Left ventricle myocardium inferior (tissue), 1 donor: ENCODE measurements at regions not wholly inside any gene's neighbourhood (a gene's known extent, or its start where the extent isn't known, plus 50 kb on each side); places are given as distances from the start of the nearest gene placed in this dataset.
"Not testable (repeated sequence)": the region's sequence is repeated elsewhere in the genome, so short reads cannot be mapped to it uniquely, and the experiment has no call there.

Experiments
- DNase-seq: peaks from one replicate; pipeline ENCODE4 v3.0.0-alpha.2; 2020
- H3K27ac ChIP-seq: fragments of 200-600 bp; replicated peaks from 2 replicates; pipeline ENCODE4 v1.8.0; 2021
- H3K27me3 ChIP-seq: fragments of 200-600 bp; 2 replicates; pipeline ENCODE4 v1.8.0; 2021; ENCODE audit warnings: low read depth
- H3K36me3 ChIP-seq: fragments of 200-600 bp; 2 replicates; pipeline ENCODE4 v1.8.0; 2021
- H3K4me1 ChIP-seq: fragments of 200-600 bp; 2 replicates; pipeline ENCODE4 v1.8.0; 2021
- H3K4me3 ChIP-seq: fragments of 200-600 bp; 2 replicates; pipeline ENCODE4 v1.8.0; 2021; ENCODE audit warnings: mild to moderate bottlenecking, moderate library complexity
- H3K9me3 ChIP-seq: fragments of 200-600 bp; replicated peaks from 2 replicates; pipeline ENCODE4 v1.8.0; 2021
- intact Hi-C: fragments of 100-400 bp; cut with micrococcal nuclease; formaldehyde crosslinking; loops from one replicate; pipeline ENCODE4 v1.11.0; 2022
- TF ChIP-seq, protein P1 (sequence below): fragments of 200-600 bp; IDR thresholded peaks from 2 replicates; pipeline ENCODE4 v1.8.0; 2021; ENCODE audit warnings: antibody characterized with exemption, mild to moderate bottlenecking, borderline replicate concordance
- donor health status: DM: no; HTN: yes; CAD: no; lungs with severe emphysema.

DNA sequence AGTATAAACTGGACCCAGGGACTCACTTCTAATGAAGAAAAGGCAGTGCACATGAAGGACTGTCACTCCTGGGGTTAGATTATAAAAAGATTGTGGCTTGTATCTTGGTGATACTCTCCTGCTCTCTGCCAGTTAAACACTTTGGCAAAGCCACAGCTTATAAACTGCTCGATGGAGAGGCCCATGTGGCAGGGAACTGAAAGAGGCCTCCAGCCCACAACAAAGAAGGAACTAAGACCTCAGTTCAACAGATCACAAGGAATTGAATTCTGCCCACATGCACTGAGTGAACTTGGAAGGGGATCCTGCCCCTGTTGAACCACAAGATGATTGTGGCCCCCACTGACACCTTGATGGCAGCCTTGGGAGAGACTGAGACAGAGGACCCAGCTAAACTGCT lies 363.8 kb downstream of the CBLN4 start:
- H3K9me3 ChIP-seq: no peaks in the 10 kb centered on the region
- no peaks in the 10 kb centered on the region for H3K36me3 ChIP-seq
- DNase-seq: no peak
- H3K27me3 ChIP-seq: no peaks in the 10 kb centered on the region
- no peaks in the 10 kb centered on the region for H3K4me1 ChIP-seq
- no peak overlapping the region for H3K27ac ChIP-seq
- no peak overlapping the region for H3K4me3 ChIP-seq
- TF ChIP-seq, protein P1, sequence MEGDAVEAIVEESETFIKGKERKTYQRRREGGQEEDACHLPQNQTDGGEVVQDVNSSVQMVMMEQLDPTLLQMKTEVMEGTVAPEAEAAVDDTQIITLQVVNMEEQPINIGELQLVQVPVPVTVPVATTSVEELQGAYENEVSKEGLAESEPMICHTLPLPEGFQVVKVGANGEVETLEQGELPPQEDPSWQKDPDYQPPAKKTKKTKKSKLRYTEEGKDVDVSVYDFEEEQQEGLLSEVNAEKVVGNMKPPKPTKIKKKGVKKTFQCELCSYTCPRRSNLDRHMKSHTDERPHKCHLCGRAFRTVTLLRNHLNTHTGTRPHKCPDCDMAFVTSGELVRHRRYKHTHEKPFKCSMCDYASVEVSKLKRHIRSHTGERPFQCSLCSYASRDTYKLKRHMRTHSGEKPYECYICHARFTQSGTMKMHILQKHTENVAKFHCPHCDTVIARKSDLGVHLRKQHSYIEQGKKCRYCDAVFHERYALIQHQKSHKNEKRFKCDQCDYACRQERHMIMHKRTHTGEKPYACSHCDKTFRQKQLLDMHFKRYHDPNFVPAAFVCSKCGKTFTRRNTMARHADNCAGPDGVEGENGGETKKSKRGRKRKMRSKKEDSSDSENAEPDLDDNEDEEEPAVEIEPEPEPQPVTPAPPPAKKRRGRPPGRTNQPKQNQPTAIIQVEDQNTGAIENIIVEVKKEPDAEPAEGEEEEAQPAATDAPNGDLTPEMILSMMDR: no peak
- intact Hi-C loops: no loop called here

GRCh38 chr20:55635870-55636269 lies 369.4 kb downstream of the CBLN4 start:
- TF ChIP-seq, protein P1: no peak
- intact Hi-C loops: no loop called here
- H3K27me3 ChIP-seq: peaks cover 6% of the 10 kb centered on the region
- DNase-seq: no peak
- no peak overlapping the region for H3K4me3 ChIP-seq
- H3K4me1 ChIP-seq: no peaks in the 10 kb centered on the region
- H3K27ac ChIP-seq: no peak overlapping the region
- no peaks in the 10 kb centered on the region for H3K9me3 ChIP-seq
- no peaks in the 10 kb centered on the region for H3K36me3 ChIP-seq

GRCh38 chr20:55632592-55632991 lies 372.7 kb downstream of the CBLN4 start:
- Histone ChIP-seq H3K27ac (no peak overlapping the region), H3K9me3 (no peaks in the 10 kb centered on the region), H3K27me3 (peaks cover 6% of the 10 kb centered on the region), H3K36me3 (no peaks in the 10 kb centered on the region), H3K4me3 (no peak overlapping the region), H3K4me1 (no peaks in the 10 kb centered on the region)
- TF ChIP-seq, protein P1: no peak
- intact Hi-C loops: no loop called here
- DNase-seq: no peak

DNA sequence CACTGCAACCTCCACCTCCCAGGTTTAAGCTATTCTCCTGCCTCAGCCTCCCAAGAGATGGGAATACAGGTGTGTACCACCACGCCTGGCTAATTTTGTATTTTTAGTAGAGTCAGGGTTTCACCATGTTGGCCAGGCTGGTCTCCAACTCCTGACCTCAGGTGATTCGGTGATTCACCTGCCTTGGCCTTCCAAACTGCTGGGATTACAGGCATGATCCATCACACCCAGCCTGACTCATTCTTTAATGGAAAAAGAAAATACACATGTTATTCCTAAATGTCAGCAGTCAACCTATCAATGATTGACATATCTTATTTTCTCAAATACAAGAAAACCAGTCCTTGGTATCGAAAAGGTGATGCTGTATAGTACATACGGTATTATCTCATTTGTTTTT lies 376.2 kb downstream of the CBLN4 start:
- DNase-seq, H3K4me3 ChIP-seq, H3K27me3 ChIP-seq, H3K36me3 ChIP-seq, H3K27ac ChIP-seq, H3K4me1 ChIP-seq, H3K9me3 ChIP-seq, intact Hi-C loops: not testable (repeated sequence)

DNA sequence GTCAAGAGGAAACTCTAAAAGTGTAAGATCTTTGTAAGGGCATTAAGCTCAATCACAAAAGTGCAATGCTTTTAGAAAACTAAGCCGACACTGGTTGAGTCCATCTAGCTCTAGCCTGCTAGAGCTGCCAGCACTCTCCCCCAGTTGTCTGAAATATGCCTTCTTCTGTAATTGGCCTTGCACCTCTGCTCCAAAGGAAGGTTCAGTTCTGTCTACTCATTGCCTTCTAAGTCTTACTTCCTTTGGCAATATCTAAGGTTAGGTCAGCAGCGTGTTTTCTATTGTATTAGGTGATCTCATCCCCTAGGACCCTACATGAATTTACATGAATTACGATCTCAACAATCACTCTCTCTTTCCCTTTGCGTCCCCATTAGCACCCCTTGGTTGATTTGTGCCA lies 378.6 kb downstream of the CBLN4 start:
- H3K4me1 ChIP-seq: no peaks in the 10 kb centered on the region
- TF ChIP-seq, protein P1: no peak
- no peaks in the 10 kb centered on the region for H3K27me3 ChIP-seq
- DNase-seq: no peak
- H3K4me3 ChIP-seq: no peak overlapping the region
- H3K27ac ChIP-seq: no peak overlapping the region
- no peaks in the 10 kb centered on the region for H3K36me3 ChIP-seq
- peaks cover 10% of the 10 kb centered on the region for H3K9me3 ChIP-seq
- intact Hi-C loops: no loop called here

DNA sequence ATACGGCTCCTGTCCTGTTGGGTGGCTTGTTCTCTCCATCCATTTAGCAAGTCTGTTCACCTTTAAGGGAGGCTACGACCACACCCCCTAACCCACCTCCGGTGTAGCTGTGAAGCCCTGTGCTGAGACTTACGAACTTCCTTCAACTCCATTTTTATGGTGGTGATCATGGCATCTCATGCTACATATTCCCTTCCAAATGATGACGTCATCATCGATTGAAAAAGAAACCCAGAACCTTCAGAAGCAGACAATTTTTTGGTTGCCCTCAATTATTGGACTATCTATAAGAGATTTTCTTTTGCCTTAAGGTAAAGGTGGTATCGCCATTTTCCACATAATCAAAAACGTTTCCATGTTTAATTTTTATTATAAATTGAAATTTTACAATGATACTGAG lies 389.0 kb downstream of the CBLN4 start:
- Histone ChIP-seq H3K4me1 (no peaks in the 10 kb centered on the region), H3K27ac (no peak overlapping the region), H3K27me3 (no peaks in the 10 kb centered on the region), H3K4me3 (no peak overlapping the region), H3K36me3 (no peaks in the 10 kb centered on the region), H3K9me3 (peaks cover 38% of the 10 kb centered on the region)
- intact Hi-C loops: no loop called here
- no peak for DNase-seq
- TF ChIP-seq, protein P1: no peak
